ELF-1 (cell line): ENCODE measurements at regions not wholly inside any gene's neighbourhood (a gene's known extent, or its start where the extent isn't known, plus 50 kb on each side); places are given as distances from the start of the nearest gene placed in this dataset.

Experiments used
- DNase-seq: peaks from one replicate; pipeline ENCODE4 v3.0.0-alpha.2; 2016; ENCODE audit warnings: low read depth, low spot score

DNA sequence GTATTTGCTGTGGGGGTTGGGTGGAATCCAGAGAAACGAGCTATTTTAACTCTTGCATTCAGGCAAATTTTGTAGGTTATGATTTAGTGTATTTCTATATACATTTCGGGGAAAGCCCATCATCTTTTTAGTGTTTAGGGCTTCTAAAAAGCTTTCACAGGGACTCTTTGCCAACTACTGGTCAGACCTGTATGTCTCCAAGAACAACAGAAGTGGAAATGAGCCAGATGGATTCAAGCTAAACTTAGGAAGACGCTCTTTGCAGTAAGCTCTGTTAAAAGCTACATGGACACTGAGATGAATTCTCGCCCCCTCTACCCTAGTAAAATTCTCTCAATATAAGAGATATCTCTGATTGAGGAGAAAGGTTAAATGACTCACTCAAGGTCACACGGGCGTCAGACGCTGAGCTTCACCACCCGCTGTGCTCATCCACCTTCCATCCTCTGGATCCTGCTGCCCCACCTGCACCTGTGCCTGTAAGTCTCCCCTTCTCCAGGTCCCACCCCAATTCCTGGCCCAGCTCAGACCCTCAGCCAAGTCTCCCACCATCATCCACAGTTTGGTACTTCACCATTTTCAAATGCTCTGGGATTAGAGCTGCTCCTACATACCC is 85.6 kb downstream of the MARCHF4 start:
- no peak for DNase-seq

DNA sequence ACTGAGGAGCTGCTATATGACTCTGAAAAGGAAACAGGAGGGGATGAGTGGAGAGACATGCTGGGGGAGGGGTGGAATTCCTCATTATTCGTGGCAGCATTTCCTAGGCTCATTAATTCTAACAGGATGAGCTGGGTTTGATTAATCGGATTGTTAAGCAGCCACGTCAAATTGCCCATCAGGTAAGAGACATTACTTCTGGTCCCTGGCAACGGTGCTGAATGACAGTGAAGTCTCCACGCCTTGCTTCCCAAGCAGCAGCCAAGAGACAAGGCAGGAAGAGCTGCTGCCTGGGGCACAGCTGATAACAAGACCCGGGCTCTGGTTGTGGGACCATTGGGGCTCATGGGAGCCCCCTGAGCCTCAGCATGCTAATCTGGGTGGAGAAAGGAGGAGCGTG is 86.6 kb downstream of the MARCHF4 start:
- DNase-seq: peak; percentile 46

DNA sequence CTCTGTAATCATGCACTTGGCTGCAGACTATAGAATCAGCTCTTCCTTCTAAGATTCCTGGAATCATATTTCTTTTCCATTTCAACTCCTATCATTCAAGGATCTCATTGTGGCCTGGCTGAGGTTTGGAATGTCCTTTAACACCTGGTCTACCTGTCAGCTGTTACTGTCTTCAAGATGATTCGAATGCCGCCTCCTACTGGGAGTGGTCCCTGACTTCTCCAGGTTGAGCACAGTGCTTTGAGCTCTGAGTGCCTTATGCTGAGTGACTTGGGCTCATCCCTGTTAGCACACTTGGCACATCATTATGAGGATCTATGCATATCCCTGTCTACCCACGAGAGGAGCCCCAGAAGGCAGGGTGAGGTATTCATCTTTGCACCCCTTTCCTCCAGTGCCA is 87.6 kb downstream of the MARCHF4 start:
- DNase-seq: no peak

GRCh38 chr2:216283038-216283900 is 89.0 kb downstream of the MARCHF4 start:
- DNase-seq: peak; percentile 81

GRCh38 chr2:216281876-216282275 is 90.4 kb downstream of the MARCHF4 start:
- DNase-seq: no peak

DNA sequence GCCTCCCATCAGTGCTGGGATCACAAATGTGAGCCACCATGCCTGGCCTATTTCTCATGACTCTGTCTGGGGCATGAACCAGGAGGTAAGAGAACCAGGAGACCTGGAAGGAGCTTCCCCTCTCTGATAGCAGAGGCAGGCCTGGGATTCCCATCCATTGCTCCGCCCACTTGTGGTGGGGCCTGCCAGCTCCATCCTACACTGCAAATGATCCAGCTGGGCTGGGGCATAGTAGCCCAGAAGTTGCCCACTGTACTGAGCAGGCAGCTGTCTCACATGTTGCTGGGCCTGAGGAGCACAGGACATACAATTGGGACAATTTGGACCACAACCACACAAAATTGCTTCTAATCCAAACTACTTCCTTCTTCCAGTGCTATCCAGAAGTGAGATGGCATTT is 91.0 kb downstream of the MARCHF4 start:
- DNase-seq: no peak

DNA sequence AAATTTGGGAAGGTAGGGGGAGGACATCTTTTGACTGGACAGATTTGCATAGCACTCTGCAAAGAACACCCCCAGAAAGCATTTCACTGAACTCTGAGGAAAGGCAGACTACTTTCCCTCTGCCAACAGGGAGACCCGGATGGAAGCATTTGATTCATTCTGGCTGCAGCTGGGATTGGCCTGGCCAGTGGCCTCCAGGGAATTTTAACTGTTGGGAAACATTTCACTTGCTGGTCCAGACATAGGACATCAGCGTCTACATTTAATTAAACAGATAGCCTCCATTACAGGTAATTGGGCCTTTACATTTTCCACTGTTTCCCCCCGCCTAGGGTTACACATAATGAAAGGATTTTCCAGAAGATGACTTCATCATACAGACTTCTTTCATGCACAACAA is 92.8 kb downstream of the MARCHF4 start:
- DNase-seq: no peak

- no peak for DNase-seq
Measured at GRCh38 chr2:216279031-216279430, 93.3 kb downstream of the MARCHF4 start.

- no peak for DNase-seq
Measured at GRCh38 chr2:216275890-216276289, 96.4 kb downstream of the MARCHF4 start.

DNA sequence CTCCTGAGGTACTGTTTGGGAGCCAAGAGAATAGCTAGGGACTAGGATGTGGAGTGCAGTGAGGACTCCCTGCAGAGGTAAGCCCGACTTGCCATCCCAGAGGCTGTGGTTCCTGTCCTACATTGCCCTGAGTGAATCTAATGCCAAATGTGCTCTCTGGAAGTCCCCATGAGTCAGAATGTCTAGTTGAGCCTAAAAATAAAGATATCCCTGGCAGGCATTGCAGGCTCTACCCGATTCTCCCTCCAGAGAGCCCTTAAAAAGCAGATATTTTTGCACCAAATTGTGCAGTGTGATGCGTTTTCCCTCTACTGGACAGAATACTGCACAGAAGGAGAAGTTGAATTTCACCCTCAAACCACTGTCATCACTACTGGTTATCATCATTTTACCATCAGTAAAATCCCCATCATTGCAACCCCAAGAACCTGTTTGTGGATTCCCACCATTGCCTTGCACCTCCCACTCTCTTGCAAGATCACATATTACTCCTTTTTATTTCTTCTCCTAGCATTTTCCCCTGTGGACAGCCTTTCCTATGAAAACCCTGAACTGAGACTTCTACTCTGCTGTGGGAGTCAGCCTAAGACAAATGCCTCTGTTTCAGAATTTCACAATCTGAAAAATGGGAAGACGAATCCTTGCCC is 98.0 kb downstream of the MARCHF4 start:
- no peak for DNase-seq

- no peak for DNase-seq
Measured at GRCh38 chr2:216261042-216261537, 111.2 kb downstream of the MARCHF4 start.

DNA sequence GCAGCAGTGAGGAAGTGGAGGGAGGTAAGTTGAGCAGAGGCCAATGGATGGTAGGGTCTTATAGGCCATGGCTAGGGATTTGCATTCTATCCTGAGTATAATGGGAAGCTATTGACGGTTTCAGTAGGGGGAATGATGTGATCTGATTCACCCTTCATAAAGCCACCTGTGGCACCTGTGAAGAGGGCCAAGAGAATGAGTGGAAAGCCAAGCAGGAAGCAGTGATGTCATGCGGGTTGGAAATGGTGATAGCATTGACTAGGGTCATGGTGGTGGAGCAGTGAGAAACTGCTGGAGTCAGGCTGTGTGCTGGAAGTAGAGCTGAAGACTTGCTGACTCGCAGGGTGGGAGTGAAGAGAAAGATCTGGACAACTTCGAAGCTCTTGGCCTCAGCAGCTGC is 111.7 kb downstream of the MARCHF4 start:
- DNase-seq: no peak

- no peak for DNase-seq
Measured at GRCh38 chr2:216259081-216259480, 113.2 kb downstream of the MARCHF4 start.

DNA sequence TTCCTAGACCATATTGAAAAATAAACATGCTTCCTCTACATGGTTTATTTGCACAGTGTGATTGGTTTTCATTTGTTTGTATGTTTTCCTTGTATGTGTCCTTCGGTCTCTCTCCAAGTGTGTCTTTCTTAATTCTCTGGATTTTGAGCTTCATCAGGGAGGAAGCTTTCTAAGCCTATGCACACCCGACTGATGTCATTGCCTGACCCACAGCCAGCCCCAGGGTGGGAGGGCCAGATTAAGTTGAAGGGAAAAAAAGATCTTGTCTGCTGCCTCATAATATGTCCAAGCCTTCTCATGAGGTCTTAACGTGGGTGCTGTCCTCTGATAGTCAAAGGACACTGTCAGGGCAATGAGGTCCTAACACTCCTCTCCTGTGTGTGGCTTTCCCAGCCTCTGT is 115.2 kb downstream of the MARCHF4 start:
- no peak for DNase-seq
